ENCODE measurements at regions not wholly inside any gene's neighbourhood (a gene's known extent, or its start where the extent isn't known, plus 50 kb on each side); places are given as distances from the start of the nearest gene placed in this dataset.

DNA sequence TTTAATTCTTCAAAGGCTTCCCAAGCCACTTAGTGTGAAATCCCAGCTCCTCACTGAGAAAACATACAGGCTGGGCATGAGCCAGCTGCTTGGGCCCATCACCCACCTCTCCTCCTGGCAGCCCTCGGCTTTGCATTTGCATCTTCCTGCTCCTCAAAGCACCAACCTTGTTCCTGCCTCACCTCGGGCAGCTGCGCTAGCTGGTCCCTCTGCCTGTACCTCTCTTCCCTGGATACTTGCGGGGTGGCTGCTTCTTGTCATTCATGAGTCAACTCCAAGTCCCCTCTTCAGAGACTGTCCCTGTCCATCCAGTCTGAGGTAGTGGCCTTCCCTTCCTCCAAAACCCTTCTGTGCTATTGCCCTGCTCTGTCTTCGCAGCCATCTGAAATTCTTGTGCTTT lies 116.1 kb upstream of the CXCL14 start:
- no peak for TF ChIP-seq TCF12 (IDR thresholded peaks at IDR 0.05; ENCODE audit: low read depth)
- TF ChIP-seq RAD21 (IDR thresholded peaks at IDR 0.05; ENCODE audit: low read depth): no peak
- no peak for TF ChIP-seq CEBPB (IDR thresholded peaks at IDR 0.05)
- no peak for TF ChIP-seq YY1 (IDR thresholded peaks at IDR 0.05; ENCODE audit: low read depth)
- TF ChIP-seq, protein P1, sequence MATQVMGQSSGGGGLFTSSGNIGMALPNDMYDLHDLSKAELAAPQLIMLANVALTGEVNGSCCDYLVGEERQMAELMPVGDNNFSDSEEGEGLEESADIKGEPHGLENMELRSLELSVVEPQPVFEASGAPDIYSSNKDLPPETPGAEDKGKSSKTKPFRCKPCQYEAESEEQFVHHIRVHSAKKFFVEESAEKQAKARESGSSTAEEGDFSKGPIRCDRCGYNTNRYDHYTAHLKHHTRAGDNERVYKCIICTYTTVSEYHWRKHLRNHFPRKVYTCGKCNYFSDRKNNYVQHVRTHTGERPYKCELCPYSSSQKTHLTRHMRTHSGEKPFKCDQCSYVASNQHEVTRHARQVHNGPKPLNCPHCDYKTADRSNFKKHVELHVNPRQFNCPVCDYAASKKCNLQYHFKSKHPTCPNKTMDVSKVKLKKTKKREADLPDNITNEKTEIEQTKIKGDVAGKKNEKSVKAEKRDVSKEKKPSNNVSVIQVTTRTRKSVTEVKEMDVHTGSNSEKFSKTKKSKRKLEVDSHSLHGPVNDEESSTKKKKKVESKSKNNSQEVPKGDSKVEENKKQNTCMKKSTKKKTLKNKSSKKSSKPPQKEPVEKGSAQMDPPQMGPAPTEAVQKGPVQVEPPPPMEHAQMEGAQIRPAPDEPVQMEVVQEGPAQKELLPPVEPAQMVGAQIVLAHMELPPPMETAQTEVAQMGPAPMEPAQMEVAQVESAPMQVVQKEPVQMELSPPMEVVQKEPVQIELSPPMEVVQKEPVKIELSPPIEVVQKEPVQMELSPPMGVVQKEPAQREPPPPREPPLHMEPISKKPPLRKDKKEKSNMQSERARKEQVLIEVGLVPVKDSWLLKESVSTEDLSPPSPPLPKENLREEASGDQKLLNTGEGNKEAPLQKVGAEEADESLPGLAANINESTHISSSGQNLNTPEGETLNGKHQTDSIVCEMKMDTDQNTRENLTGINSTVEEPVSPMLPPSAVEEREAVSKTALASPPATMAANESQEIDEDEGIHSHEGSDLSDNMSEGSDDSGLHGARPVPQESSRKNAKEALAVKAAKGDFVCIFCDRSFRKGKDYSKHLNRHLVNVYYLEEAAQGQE (IDR thresholded peaks at IDR 0.05; ENCODE audit: low read depth): no peak
- no peak for TF ChIP-seq NFIC (IDR thresholded peaks at IDR 0.05)
- TF ChIP-seq TAF1 (IDR thresholded peaks at IDR 0.05; ENCODE audit: low read depth): no peak
- TF ChIP-seq TEAD4 (IDR thresholded peaks at IDR 0.05): no peak
- TF ChIP-seq EGR1 (IDR thresholded peaks at IDR 0.05): no peak
- TF ChIP-seq, protein P2, sequence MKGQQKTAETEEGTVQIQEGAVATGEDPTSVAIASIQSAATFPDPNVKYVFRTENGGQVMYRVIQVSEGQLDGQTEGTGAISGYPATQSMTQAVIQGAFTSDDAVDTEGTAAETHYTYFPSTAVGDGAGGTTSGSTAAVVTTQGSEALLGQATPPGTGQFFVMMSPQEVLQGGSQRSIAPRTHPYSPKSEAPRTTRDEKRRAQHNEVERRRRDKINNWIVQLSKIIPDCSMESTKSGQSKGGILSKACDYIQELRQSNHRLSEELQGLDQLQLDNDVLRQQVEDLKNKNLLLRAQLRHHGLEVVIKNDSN (IDR thresholded peaks at IDR 0.05): no peak
- TF ChIP-seq ZBTB7A (IDR thresholded peaks at IDR 0.05; ENCODE audit: low read depth): no peak
- no peak for TF ChIP-seq FOXM1 (IDR thresholded peaks at IDR 0.05; ENCODE audit: borderline replicate concordance, low read depth)
- no peak for TF ChIP-seq CREB1 (IDR thresholded peaks at IDR 0.05; ENCODE audit: low read depth)
- TF ChIP-seq, protein P3, sequence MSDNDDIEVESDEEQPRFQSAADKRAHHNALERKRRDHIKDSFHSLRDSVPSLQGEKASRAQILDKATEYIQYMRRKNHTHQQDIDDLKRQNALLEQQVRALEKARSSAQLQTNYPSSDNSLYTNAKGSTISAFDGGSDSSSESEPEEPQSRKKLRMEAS (IDR thresholded peaks at IDR 0.05): no peak
- TF ChIP-seq EP300 (IDR thresholded peaks at IDR 0.05; ENCODE audit: borderline replicate concordance): no peak

DNA sequence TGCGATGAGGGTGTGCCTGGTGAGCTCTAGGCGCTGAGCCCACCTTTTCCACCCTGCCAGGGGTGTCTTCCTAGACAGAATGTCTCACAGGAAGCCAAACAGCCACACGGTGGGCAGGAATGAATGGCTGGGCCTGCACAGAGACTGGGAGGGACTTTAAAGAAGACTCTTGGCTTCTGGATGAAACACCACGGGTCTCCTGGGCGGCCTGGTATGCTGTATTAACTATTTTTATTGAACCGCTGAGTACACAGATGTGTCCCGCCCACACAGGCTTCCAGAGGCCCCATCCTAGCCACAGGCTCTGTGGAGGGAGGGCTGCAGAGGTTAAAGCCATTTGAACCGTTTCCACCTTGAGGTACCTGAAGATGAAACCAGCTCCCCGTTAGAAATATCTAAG lies 115.2 kb upstream of the CXCL14 start:
- TF ChIP-seq, protein P1 (IDR thresholded peaks at IDR 0.05; ENCODE audit: low read depth): no peak
- TF ChIP-seq CREB1 (IDR thresholded peaks at IDR 0.05; ENCODE audit: low read depth) (no peak), FOXM1 (IDR thresholded peaks at IDR 0.05; ENCODE audit: borderline replicate concordance, low read depth) (no peak), EGR1 (IDR thresholded peaks at IDR 0.05) (no peak), RAD21 (IDR thresholded peaks at IDR 0.05; ENCODE audit: low read depth) (no peak), TCF12 (IDR thresholded peaks at IDR 0.05; ENCODE audit: low read depth) (no peak), EP300 (IDR thresholded peaks at IDR 0.05; ENCODE audit: borderline replicate concordance) (no peak), TEAD4 (IDR thresholded peaks at IDR 0.05) (no peak), YY1 (IDR thresholded peaks at IDR 0.05; ENCODE audit: low read depth) (no peak), ZBTB7A (IDR thresholded peaks at IDR 0.05; ENCODE audit: low read depth) (no peak), TAF1 (IDR thresholded peaks at IDR 0.05; ENCODE audit: low read depth) (no peak), NFIC (IDR thresholded peaks at IDR 0.05) (no peak), CEBPB (IDR thresholded peaks at IDR 0.05) (no peak)
- TF ChIP-seq, protein P3 (IDR thresholded peaks at IDR 0.05): no peak
- TF ChIP-seq, protein P2 (IDR thresholded peaks at IDR 0.05): no peak

DNA sequence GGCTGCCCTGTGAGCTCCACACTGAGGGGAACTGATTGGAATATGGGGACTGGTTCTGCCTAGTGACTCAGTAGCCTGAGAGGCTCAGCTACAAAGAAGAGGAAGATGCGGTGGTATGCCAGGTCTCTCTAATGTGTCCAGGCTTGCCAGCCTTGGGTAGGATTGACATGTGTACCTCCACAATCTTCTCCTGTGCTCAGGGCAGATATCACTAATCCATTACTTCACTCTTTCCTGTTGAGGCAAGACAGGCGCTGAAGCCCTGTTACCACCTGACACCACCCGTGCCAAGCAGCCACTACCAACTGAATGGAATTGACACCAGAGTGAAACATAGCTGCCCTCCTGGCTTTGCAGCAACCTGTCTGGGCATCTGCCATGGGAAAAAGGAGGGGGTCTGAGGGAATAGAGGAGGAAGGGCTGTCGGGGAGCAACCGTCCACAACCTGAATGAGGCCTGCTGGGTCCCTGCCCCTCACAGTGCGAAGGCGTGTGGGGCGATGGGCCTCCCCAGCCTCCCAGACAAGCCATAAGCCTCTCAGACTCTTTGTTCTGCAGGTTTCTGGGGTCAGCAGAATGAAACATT lies 114.7 kb upstream of the CXCL14 start:
- TF ChIP-seq YY1 (IDR thresholded peaks at IDR 0.05; ENCODE audit: low read depth) (no peak), TAF1 (IDR thresholded peaks at IDR 0.05; ENCODE audit: low read depth) (no peak), EP300 (IDR thresholded peaks at IDR 0.05; ENCODE audit: borderline replicate concordance) (no peak), FOXM1 (IDR thresholded peaks at IDR 0.05; ENCODE audit: borderline replicate concordance, low read depth) (no peak), CREB1 (IDR thresholded peaks at IDR 0.05; ENCODE audit: low read depth) (no peak), NFIC (IDR thresholded peaks at IDR 0.05) (no peak), CEBPB (IDR thresholded peaks at IDR 0.05) (no peak), EGR1 (IDR thresholded peaks at IDR 0.05) (no peak), TCF12 (IDR thresholded peaks at IDR 0.05; ENCODE audit: low read depth) (no peak), TEAD4 (IDR thresholded peaks at IDR 0.05) (no peak), RAD21 (IDR thresholded peaks at IDR 0.05; ENCODE audit: low read depth) (no peak), ZBTB7A (IDR thresholded peaks at IDR 0.05; ENCODE audit: low read depth) (no peak)
- TF ChIP-seq, protein P1 (IDR thresholded peaks at IDR 0.05; ENCODE audit: low read depth): no peak
- TF ChIP-seq, protein P2 (IDR thresholded peaks at IDR 0.05): no peak
- TF ChIP-seq, protein P3 (IDR thresholded peaks at IDR 0.05): no peak

Measured in Ishikawa (cell line).